Body of pancreas (tissue), 4 donors: ENCODE measurements at regions not wholly inside any gene's neighbourhood (a gene's known extent, or its start where the extent isn't known, plus 50 kb on each side); places are given as distances from the start of the nearest gene placed in this dataset.

Experiments
- ATAC-seq: fragments of 150-250 bp; one replicate; pipeline ENCODE4 v1.9.1; 2016
- DNase-seq, 4 donors: peaks; one replicate each; pipeline ENCODE4 v3.0.0-alpha.2; 2019
- H3K27ac ChIP-seq, 4 donors: fragments of 200-600 bp; sonication (generic); 1 replicate in 3 of 4; 2 replicates in 1 of 4; pipeline versions ENCODE4 v1.5.1 to v1.6.1; 2016 to 2019; ENCODE audit warnings: mild to moderate bottlenecking in 1 of 4, mixed read lengths in 1 of 4, moderate library complexity in 1 of 4
- H3K27me3 ChIP-seq, 2 donors: fragments of 200-600 bp; sonication (generic); one replicate each; pipeline ENCODE4 v1.6.0; 2016; ENCODE audit warnings: mild to moderate bottlenecking in 1 of 2
- H3K36me3 ChIP-seq, 2 donors: fragments of 200-600 bp; sonication (generic); replicated peaks in 1 of 2; 2 replicates each; pipeline ENCODE4 v1.5.1; 2016; ENCODE audit warnings: low read depth in 2 of 2; ENCODE audit not compliant: insufficient read depth in 1 of 2
- H3K4me1 ChIP-seq: fragments of 200-600 bp; sonication (generic); one replicate; pipeline ENCODE4 v1.6.0; 2016
- H3K4me3 ChIP-seq, 2 donors: fragments of 200-600 bp; sonication (generic); 1 replicate in 1 of 2; 2 replicates in 1 of 2; pipeline ENCODE4 v1.5.1; 2016 to 2019
- H3K9me3 ChIP-seq, 3 donors: fragments of 200-600 bp; sonication (generic); 1 replicate in 2 of 3; 2 replicates in 1 of 3; pipeline ENCODE4 v1.5.1; 2016
- CTCF ChIP-seq, 7 experiments: fragments of 450-650 bp in 4 of 7; fragments of 200-600 bp in 3 of 7; sonication (generic) in 3 of 7; IDR thresholded peaks; one replicate each; pipeline ENCODE4 v1.5.1; 2016 to 2019; ENCODE audit warnings: antibody characterized with exemption in 7 of 7
- POLR2A ChIP-seq, 3 donors: fragments of 450-650 bp; IDR thresholded peaks; one replicate each; pipeline ENCODE4 v1.6.1; 2016; ENCODE audit warnings: antibody characterized with exemption in 3 of 3, mild to moderate bottlenecking in 2 of 3
- WGBS, 2 donors: methylation state at CpG; one replicate each; pipeline ENCODE4 v1.1.5; 2017; 5-methylcytosine and 5-hydroxymethylcytosine counted together
- intact Hi-C: fragments of 100-400 bp; cut with DNase I; formaldehyde crosslinking; loops from one replicate; pipeline ENCODE4 v1.15.1; 2023

GRCh38 chr22:25367756-25368155 is 148.3 kb downstream of the CRYBB2 start:
- Histone ChIP-seq H3K9me3 (no peaks in the 10 kb centered on the region), H3K4me1 (no peaks in the 10 kb centered on the region), H3K36me3 (no peaks in the 10 kb centered on the region), H3K27me3 (no peaks in the 10 kb centered on the region), H3K27ac (no peak overlapping the region), H3K4me3 (no peak overlapping the region)
- no peak for TF ChIP-seq POLR2A (IDR thresholded peaks at IDR 0.05)
- TF ChIP-seq CTCF (IDR thresholded peaks at IDR 0.05), result no peak
- intact Hi-C loops, result loop anchor here (10.0 kb wide), 1 partner anchor 397 kb away; no protein-coding TSS in a partner anchor
- DNase-seq, result no peak
- ATAC-seq, result no peak
- WGBS, 2 donors, result 89 to 92% methylated on average over 18 of the region's 18 CpGs

GRCh38 chr22:25368271-25368670 is 148.8 kb downstream of the CRYBB2 start:
- DNase-seq (no peak), ATAC-seq (no peak)

GRCh38 chr22:25369041-25369440 is 149.6 kb downstream of the CRYBB2 start:
- DNase-seq (no peak), ATAC-seq (no peak)
- H3K27ac ChIP-seq, result no peak overlapping the region
- no peak overlapping the region for H3K4me3 ChIP-seq
- WGBS, 2 donors, result 89 to 100% methylated on average over 2 to 5 of the region's 5 CpGs
- H3K9me3 ChIP-seq, result no peaks in the 10 kb centered on the region
- intact Hi-C loops, result loop anchor here (10.0 kb wide), 1 partner anchor 396 kb away; no protein-coding TSS in a partner anchor
- H3K27me3 ChIP-seq, result no peaks in the 10 kb centered on the region
- no peaks in the 10 kb centered on the region for H3K4me1 ChIP-seq
- no peaks in the 10 kb centered on the region for H3K36me3 ChIP-seq
- TF ChIP-seq POLR2A (IDR thresholded peaks at IDR 0.05), result no peak
- TF ChIP-seq CTCF (IDR thresholded peaks at IDR 0.05), result no peak

More at GRCh38 chr22:25368271-25368670, 148.8 kb downstream of the CRYBB2 start:
- intact Hi-C loops, result loop anchor here (10.0 kb wide), 1 partner anchor 397 kb away; no protein-coding TSS in a partner anchor
- Histone ChIP-seq H3K36me3 (no peaks in the 10 kb centered on the region), H3K27me3 (no peaks in the 10 kb centered on the region), H3K9me3 (no peaks in the 10 kb centered on the region), H3K4me1 (no peaks in the 10 kb centered on the region), H3K4me3 (no peak overlapping the region), H3K27ac (no peak overlapping the region)
- 61 to 64% methylated on average over 5 of the region's 5 CpGs for WGBS, 2 donors
- no peak for TF ChIP-seq POLR2A (IDR thresholded peaks at IDR 0.05)
- TF ChIP-seq CTCF (IDR thresholded peaks at IDR 0.05), result no peak

GRCh38 chr22:25370322-25370721 is 150.9 kb downstream of the CRYBB2 start:
- Histone ChIP-seq H3K9me3 (no peaks in the 10 kb centered on the region), H3K36me3 (no peaks in the 10 kb centered on the region), H3K4me1 (no peaks in the 10 kb centered on the region), H3K27me3 (no peaks in the 10 kb centered on the region), H3K27ac (no peak overlapping the region), H3K4me3 (no peak overlapping the region)
- intact Hi-C loops, result no loop called here
- DNase-seq (no peak), ATAC-seq (no peak)
- 94 to 96% methylated on average over 11 of the region's 11 CpGs for WGBS, 2 donors
- TF ChIP-seq CTCF (IDR thresholded peaks at IDR 0.05) (no peak), POLR2A (IDR thresholded peaks at IDR 0.05) (no peak)

GRCh38 chr22:25372000-25372595 is 152.7 kb downstream of the CRYBB2 start:
- no peaks in the 10 kb centered on the region for H3K27me3 ChIP-seq
- H3K27ac ChIP-seq, result no peak overlapping the region
- DNase-seq (no peak), ATAC-seq (no peak)
- no peaks in the 10 kb centered on the region for H3K4me1 ChIP-seq
- H3K36me3 ChIP-seq, result peaks cover 0 to 1% of the 10 kb centered on the region in 2 donors
- no peak overlapping the region for H3K4me3 ChIP-seq
- no peaks in the 10 kb centered on the region for H3K9me3 ChIP-seq
- intact Hi-C loops, result no loop called here
- TF ChIP-seq POLR2A (IDR thresholded peaks at IDR 0.05) (no peak), CTCF (IDR thresholded peaks at IDR 0.05) (no peak)
- 92 to 94% methylated on average over 11 to 16 of the region's 16 CpGs for WGBS, 2 donors
